ENCODE measurements at regions not wholly inside any gene's neighbourhood (a gene's known extent, or its start where the extent isn't known, plus 50 kb on each side); places are given as distances from the start of the nearest gene placed in this dataset.
"Not testable (repeated sequence)": the region's sequence is repeated elsewhere in the genome, so short reads cannot be mapped to it uniquely, and the experiment has no call there.

DNA sequence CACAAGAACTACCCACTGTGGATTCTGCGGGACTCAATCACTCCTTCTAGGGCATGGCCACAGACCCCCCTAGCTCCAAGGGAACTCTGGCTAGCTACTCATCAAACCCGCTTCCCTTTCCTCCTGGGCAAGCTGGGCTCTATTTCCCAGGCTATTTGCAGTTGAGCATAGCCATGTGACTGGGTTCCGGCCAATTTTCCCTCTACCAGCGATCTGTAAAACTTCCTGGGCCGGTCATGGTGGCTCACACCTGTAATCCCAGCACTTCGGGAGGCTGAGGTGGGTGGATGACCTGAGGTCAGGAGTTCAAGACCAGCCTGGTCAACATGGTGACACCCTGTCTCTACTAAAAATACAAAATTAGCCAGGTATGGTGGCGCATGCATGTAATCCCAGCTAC, 214.9 kb upstream of the IRF2BP2 start:
- H3K4me3 ChIP-seq (ENCODE audit: low read length); H3K9me3 ChIP-seq (ENCODE audit: control insufficient read depth, low read length); H3K36me3 ChIP-seq (ENCODE audit: control insufficient read depth, insufficient read depth, low read length); H3K27me3 ChIP-seq (ENCODE audit: control insufficient read depth, insufficient read depth, low read length); H3K9ac ChIP-seq (ENCODE audit: low read length); H3K4me1 ChIP-seq (ENCODE audit: control insufficient read depth, insufficient read depth, low read length): not testable (repeated sequence)

DNA sequence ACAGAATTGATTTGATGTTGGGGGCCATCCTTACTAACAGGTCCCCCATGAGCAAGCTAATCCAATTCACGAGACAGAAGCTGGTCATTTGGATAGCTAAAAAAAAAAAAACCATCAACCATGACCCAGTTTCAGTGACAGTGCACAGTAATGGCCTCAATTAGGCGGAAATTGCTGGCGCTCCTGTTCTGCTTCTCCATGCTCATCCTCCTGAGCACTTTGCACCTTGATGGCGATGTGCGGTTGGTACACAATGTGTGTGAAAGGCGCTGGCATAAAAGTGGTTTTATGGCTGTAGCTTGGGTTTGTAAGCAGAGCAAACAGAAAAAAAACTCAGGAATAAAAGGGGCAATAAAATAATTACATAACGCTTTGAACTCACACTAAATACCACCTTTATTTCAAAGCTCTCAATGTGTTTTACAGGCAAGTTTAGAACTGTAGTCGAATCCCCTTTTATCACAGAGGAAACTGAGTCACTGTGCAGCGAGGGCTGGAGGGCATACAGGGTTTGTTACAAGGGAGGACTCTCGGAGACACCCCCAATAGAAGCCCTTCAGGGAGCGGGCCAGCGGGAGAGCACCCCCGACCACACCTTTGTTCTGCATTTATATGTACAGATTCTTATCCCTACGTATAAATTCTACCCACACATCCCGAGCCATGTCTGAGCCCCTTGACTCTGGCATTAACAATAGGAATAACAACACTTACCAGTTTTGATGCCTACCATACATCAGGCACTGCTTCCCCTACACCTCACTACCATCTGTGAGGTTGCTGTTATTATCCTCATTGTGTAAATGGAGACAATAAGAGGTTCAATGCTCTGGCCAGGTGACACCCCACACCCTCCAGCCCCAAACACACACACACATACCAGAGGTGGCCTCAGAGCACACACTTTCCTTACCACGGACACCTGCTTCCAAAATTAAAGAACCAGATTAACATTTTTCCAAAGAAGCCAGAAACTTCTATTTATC, 213.5 kb upstream of the IRF2BP2 start:
- no peaks in the 10 kb centered on the region for H3K36me3 ChIP-seq (ENCODE audit: control insufficient read depth, insufficient read depth, low read length)
- H3K9me3 ChIP-seq (ENCODE audit: control insufficient read depth, low read length), result no peaks in the 10 kb centered on the region
- no peaks in the 10 kb centered on the region for H3K27me3 ChIP-seq (ENCODE audit: control insufficient read depth, insufficient read depth, low read length)
- H3K4me3 ChIP-seq (ENCODE audit: low read length), result no peak overlapping the region
- no peak overlapping the region for H3K9ac ChIP-seq (ENCODE audit: low read length)
- H3K4me1 ChIP-seq (ENCODE audit: control insufficient read depth, insufficient read depth, low read length), result peaks cover 10% of the 10 kb centered on the region

DNA sequence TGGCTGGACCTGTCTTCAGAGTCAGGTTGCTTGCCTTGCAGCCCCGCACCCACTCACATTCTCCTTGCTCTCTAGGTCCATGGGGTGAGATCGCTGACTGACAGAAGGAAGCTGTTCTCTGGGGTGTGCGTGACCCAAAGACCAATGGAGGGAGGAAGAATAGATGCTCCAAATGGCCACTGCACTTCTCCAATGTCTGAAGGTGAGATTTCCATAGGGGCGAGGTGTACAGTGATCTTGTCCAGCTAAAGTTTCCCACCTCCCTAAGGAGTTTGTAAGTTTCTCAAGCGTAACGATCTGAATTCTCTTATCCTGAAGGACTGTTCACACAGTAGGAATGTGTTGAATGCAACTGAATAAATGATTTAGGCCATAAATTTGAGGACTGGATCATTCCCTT, 211.9 kb upstream of the IRF2BP2 start:
- Histone ChIP-seq H3K4me3 (ENCODE audit: low read length) (no peak overlapping the region), H3K9me3 (ENCODE audit: control insufficient read depth, low read length) (no peaks in the 10 kb centered on the region), H3K4me1 (ENCODE audit: control insufficient read depth, insufficient read depth, low read length) (peaks cover 11% of the 10 kb centered on the region), H3K9ac (ENCODE audit: low read length) (no peak overlapping the region), H3K36me3 (ENCODE audit: control insufficient read depth, insufficient read depth, low read length) (no peaks in the 10 kb centered on the region), H3K27me3 (ENCODE audit: control insufficient read depth, insufficient read depth, low read length) (no peaks in the 10 kb centered on the region)

DNA sequence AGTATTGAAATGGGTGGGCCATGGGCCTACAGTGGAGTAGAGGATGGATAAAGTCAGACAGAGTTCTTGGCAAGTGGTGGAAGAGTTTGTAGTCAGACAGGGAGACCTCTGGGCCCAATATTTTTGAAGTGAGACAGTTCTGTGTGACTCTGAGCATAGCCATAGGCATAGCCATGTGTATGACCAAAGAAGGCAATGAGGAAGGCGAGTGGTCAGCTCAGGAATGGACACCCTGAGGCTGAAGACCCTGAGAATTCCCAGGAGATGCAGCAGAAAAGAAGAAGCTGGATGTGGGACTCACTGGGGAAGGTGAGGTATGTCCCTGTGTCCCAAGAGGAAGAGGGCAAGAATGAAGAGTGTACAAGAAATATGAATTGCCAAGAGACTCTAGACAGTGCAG, 210.6 kb upstream of the IRF2BP2 start:
- no peaks in the 10 kb centered on the region for H3K9me3 ChIP-seq (ENCODE audit: control insufficient read depth, low read length)
- H3K4me1 ChIP-seq (ENCODE audit: control insufficient read depth, insufficient read depth, low read length), result peaks cover 16% of the 10 kb centered on the region
- no peak overlapping the region for H3K9ac ChIP-seq (ENCODE audit: low read length)
- H3K27me3 ChIP-seq (ENCODE audit: control insufficient read depth, insufficient read depth, low read length), result no peaks in the 10 kb centered on the region
- no peaks in the 10 kb centered on the region for H3K36me3 ChIP-seq (ENCODE audit: control insufficient read depth, insufficient read depth, low read length)
- H3K4me3 ChIP-seq (ENCODE audit: low read length), result no peak overlapping the region

GRCh38 chr1:234819845-234820244, 209.9 kb upstream of the IRF2BP2 start:
- H3K9me3 ChIP-seq (ENCODE audit: control insufficient read depth, low read length); H3K27me3 ChIP-seq (ENCODE audit: control insufficient read depth, insufficient read depth, low read length); H3K9ac ChIP-seq (ENCODE audit: low read length); H3K36me3 ChIP-seq (ENCODE audit: control insufficient read depth, insufficient read depth, low read length); H3K4me3 ChIP-seq (ENCODE audit: low read length): not testable (repeated sequence)
- H3K4me1 ChIP-seq (ENCODE audit: control insufficient read depth, insufficient read depth, low read length), result peaks cover 20% of the 10 kb centered on the region

DNA sequence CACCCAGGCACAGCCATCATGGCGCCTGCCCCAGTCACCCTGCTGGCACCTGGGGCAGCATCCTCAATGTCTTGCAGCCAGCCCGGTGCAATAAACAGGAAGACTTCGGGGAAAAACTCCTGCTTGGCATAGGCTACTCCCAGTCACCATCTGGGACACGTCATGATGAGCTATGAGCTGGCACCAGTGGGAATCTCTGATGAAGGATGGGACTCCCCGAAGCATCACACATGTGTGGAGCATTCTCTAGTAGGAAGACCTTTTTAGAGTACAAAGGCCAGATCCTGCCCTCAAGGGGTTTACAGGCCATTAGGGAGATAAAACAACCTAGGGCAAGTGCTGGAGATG, 208.0 kb upstream of the IRF2BP2 start:
- peaks cover 20% of the 10 kb centered on the region for H3K4me1 ChIP-seq (ENCODE audit: control insufficient read depth, insufficient read depth, low read length)
- H3K9me3 ChIP-seq (ENCODE audit: control insufficient read depth, low read length); H3K4me3 ChIP-seq (ENCODE audit: low read length); H3K9ac ChIP-seq (ENCODE audit: low read length); H3K36me3 ChIP-seq (ENCODE audit: control insufficient read depth, insufficient read depth, low read length); H3K27me3 ChIP-seq (ENCODE audit: control insufficient read depth, insufficient read depth, low read length): not testable (repeated sequence)

DNA sequence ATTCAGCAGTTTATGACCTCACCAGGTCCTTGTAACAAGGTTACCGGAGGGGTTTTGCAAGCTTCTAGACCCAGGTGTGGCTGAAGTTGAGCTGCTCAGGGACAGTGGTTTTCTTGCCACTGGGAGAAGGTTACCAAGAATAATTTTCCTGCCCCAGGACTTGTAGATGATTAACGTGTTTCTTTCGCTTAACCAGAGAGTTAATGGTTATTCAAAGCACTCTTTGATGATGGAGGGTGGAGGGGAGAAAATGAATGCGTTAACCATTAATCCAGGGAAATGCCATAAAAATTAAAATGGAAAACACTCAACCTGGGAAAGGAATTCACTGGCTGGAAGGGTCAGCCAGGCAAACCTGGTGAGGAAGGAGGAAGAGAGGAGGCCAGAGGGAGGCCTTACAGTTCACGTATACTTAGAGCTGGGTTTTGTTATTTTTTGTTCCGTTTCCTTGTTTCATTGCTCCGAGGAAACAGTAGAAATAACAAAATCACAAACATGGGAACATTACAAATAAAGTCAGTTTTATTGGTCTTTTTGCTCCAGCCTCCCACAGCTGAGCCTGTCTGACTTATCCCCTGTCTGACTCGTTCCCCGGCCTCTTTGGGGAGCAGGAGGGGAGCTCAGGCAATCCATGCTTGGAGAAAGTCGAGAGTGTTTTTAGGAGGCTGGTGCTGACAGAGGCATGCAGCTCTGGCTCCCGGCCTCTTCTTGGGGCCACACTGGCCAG, 207.5 kb upstream of the IRF2BP2 start:
- not testable (repeated sequence) for H3K9me3 ChIP-seq (ENCODE audit: control insufficient read depth, low read length); H3K27me3 ChIP-seq (ENCODE audit: control insufficient read depth, insufficient read depth, low read length)
- peak overlapping the region; percentile 37 for H3K9ac ChIP-seq (ENCODE audit: low read length)

GRCh38 chr1:234816864-234817263, 206.9 kb upstream of the IRF2BP2 start:
- peaks cover 20% of the 10 kb centered on the region for H3K4me1 ChIP-seq (ENCODE audit: control insufficient read depth, insufficient read depth, low read length)
- not testable (repeated sequence) for H3K36me3 ChIP-seq (ENCODE audit: control insufficient read depth, insufficient read depth, low read length); H3K4me3 ChIP-seq (ENCODE audit: low read length); H3K9me3 ChIP-seq (ENCODE audit: control insufficient read depth, low read length); H3K27me3 ChIP-seq (ENCODE audit: control insufficient read depth, insufficient read depth, low read length)
- H3K9ac ChIP-seq (ENCODE audit: low read length), result peak overlapping the region; percentile 37

More for the DNA sequence above, 207.5 kb upstream of the IRF2BP2 start:
- H3K36me3 ChIP-seq (ENCODE audit: control insufficient read depth, insufficient read depth, low read length); H3K4me3 ChIP-seq (ENCODE audit: low read length): not testable (repeated sequence)
- H3K4me1 ChIP-seq (ENCODE audit: control insufficient read depth, insufficient read depth, low read length), result peaks cover 20% of the 10 kb centered on the region

- H3K27me3 ChIP-seq (ENCODE audit: control insufficient read depth, insufficient read depth, low read length); H3K36me3 ChIP-seq (ENCODE audit: control insufficient read depth, insufficient read depth, low read length); H3K9me3 ChIP-seq (ENCODE audit: control insufficient read depth, low read length); H3K9ac ChIP-seq (ENCODE audit: low read length); H3K4me3 ChIP-seq (ENCODE audit: low read length): not testable (repeated sequence)
- H3K4me1 ChIP-seq (ENCODE audit: control insufficient read depth, insufficient read depth, low read length), result peaks cover 20% of the 10 kb centered on the region
Observed at GRCh38 chr1:234816186-234816851, 206.3 kb upstream of the IRF2BP2 start.

- H3K4me1 ChIP-seq (ENCODE audit: control insufficient read depth, insufficient read depth, low read length), result peaks cover 20% of the 10 kb centered on the region
- not testable (repeated sequence) for H3K9me3 ChIP-seq (ENCODE audit: control insufficient read depth, low read length); H3K9ac ChIP-seq (ENCODE audit: low read length); H3K4me3 ChIP-seq (ENCODE audit: low read length); H3K36me3 ChIP-seq (ENCODE audit: control insufficient read depth, insufficient read depth, low read length); H3K27me3 ChIP-seq (ENCODE audit: control insufficient read depth, insufficient read depth, low read length)
Observed at GRCh38 chr1:234815295-234815815, 205.4 kb upstream of the IRF2BP2 start.

GRCh38 chr1:234814235-234814634, 204.3 kb upstream of the IRF2BP2 start:
- H3K36me3 ChIP-seq (ENCODE audit: control insufficient read depth, insufficient read depth, low read length); H3K9me3 ChIP-seq (ENCODE audit: control insufficient read depth, low read length); H3K27me3 ChIP-seq (ENCODE audit: control insufficient read depth, insufficient read depth, low read length); H3K9ac ChIP-seq (ENCODE audit: low read length); H3K4me3 ChIP-seq (ENCODE audit: low read length): not testable (repeated sequence)
- H3K4me1 ChIP-seq (ENCODE audit: control insufficient read depth, insufficient read depth, low read length), result peaks cover 20% of the 10 kb centered on the region

- H3K9me3 ChIP-seq (ENCODE audit: control insufficient read depth, low read length); H3K4me3 ChIP-seq (ENCODE audit: low read length); H3K36me3 ChIP-seq (ENCODE audit: control insufficient read depth, insufficient read depth, low read length); H3K9ac ChIP-seq (ENCODE audit: low read length); H3K4me1 ChIP-seq (ENCODE audit: control insufficient read depth, insufficient read depth, low read length); H3K27me3 ChIP-seq (ENCODE audit: control insufficient read depth, insufficient read depth, low read length): not testable (repeated sequence)
Observed at GRCh38 chr1:234811824-234812223, 201.8 kb upstream of the IRF2BP2 start.
